ENCODE measurements at regions not wholly inside any gene's neighbourhood (a gene's known extent, or its start where the extent isn't known, plus 50 kb on each side); places are given as distances from the start of the nearest gene placed in this dataset.

GRCh38 chr3:180538493-180538892 lies 63.5 kb upstream of the TTC14 start:
- intact Hi-C loops (cut with DNase I) = no loop called here
- DNase-seq (no peak), ATAC-seq (no peak)
- H3K9me3 ChIP-seq = peaks cover 0 to 9% (median 0%) of the 10 kb centered on the region in 12 donors
- no peak overlapping the region for H3K27ac ChIP-seq
- no peak overlapping the region for H3K4me3 ChIP-seq
- H3K4me1 ChIP-seq = no peaks in the 10 kb centered on the region
- no peaks in the 10 kb centered on the region for H3K36me3 ChIP-seq
- no peak for TF ChIP-seq POLR2A (IDR thresholded peaks at IDR 0.05)
- no peak for TF ChIP-seq CTCF (IDR thresholded peaks at IDR 0.05)
- no peaks in the 10 kb centered on the region for H3K27me3 ChIP-seq

GRCh38 chr3:180543877-180544276 lies 58.1 kb upstream of the TTC14 start:
- Histone ChIP-seq H3K36me3 (no peaks in the 10 kb centered on the region), H3K4me1 (no peaks in the 10 kb centered on the region), H3K27me3 (no peaks in the 10 kb centered on the region), H3K4me3 (no peak overlapping the region), H3K27ac (no peak overlapping the region), H3K9me3 (peaks cover 0 to 5% (median 0%) of the 10 kb centered on the region in 12 donors)
- no peak for TF ChIP-seq POLR2A (IDR thresholded peaks at IDR 0.05)
- no peak for TF ChIP-seq CTCF (IDR thresholded peaks at IDR 0.05)
- no peak for ATAC-seq
- intact Hi-C loops (cut with DNase I) = no loop called here
- DNase-seq = no peak
- WGBS, 4 donors = 50 to 76% (median 70%) methylated on average over 2 of the region's 2 CpGs

- intact Hi-C loops (cut with DNase I) = no loop called here
- H3K36me3 ChIP-seq = no peaks in the 10 kb centered on the region
- no peaks in the 10 kb centered on the region for H3K9me3 ChIP-seq
- no peak for TF ChIP-seq POLR2A (IDR thresholded peaks at IDR 0.05)
- TF ChIP-seq CTCF (IDR thresholded peaks at IDR 0.05) = no peak
- H3K4me1 ChIP-seq = no peaks in the 10 kb centered on the region
- H3K27ac ChIP-seq = no peak overlapping the region
- no peak overlapping the region for H3K4me3 ChIP-seq
- ATAC-seq (no peak), DNase-seq (no peak)
- WGBS, 4 donors = 56 to 71% (median 70%) methylated on average over 1 of the region's 1 CpG
- H3K27me3 ChIP-seq = no peaks in the 10 kb centered on the region
Observed at GRCh38 chr3:180546863-180547262, 55.1 kb upstream of the TTC14 start.

GRCh38 chr3:180548050-180548449 lies 53.9 kb upstream of the TTC14 start:
- Histone ChIP-seq H3K9me3 (no peaks in the 10 kb centered on the region), H3K4me1 (no peaks in the 10 kb centered on the region), H3K27me3 (no peaks in the 10 kb centered on the region), H3K36me3 (no peaks in the 10 kb centered on the region), H3K27ac (no peak overlapping the region), H3K4me3 (no peak overlapping the region)
- intact Hi-C loops (cut with DNase I) = no loop called here
- DNase-seq (no peak), ATAC-seq (no peak)
- TF ChIP-seq POLR2A (IDR thresholded peaks at IDR 0.05) = no peak
- no peak for TF ChIP-seq CTCF (IDR thresholded peaks at IDR 0.05)
- WGBS, 4 donors = 46 to 54% (median 49%) methylated on average over 1 of the region's 1 CpG
